ENCODE measurements at regions not wholly inside any gene's neighbourhood (a gene's known extent, or its start where the extent isn't known, plus 50 kb on each side); places are given as distances from the start of the nearest gene placed in this dataset.

GRCh38 chr3:117356091-117356705 is 646.6 kb downstream of the TUSC7 start:
- no peak for TF ChIP-seq CTCF (conservative IDR thresholded peaks at IDR 0.05; ENCODE audit: control insufficient read depth, insufficient read depth, low read depth, low read length)
- no peak overlapping the region for H3K4me3 ChIP-seq (ENCODE audit: control insufficient read depth, low read depth, low read length)
- no peak for DNase-seq (ENCODE audit: low read depth)

- no peak for DNase-seq (ENCODE audit: low read depth)
- TF ChIP-seq CTCF (conservative IDR thresholded peaks at IDR 0.05; ENCODE audit: control insufficient read depth, insufficient read depth, low read depth, low read length) = no peak
- no peak overlapping the region for H3K4me3 ChIP-seq (ENCODE audit: control insufficient read depth, low read depth, low read length)
These were observed 649.2 kb downstream of the TUSC7 start for GRCh38 chr3:117358717-117359314.

- DNase-seq (ENCODE audit: low read depth) = no peak
- no peak for TF ChIP-seq CTCF (conservative IDR thresholded peaks at IDR 0.05; ENCODE audit: control insufficient read depth, insufficient read depth, low read depth, low read length)
- H3K4me3 ChIP-seq (ENCODE audit: control insufficient read depth, low read depth, low read length) = no peak overlapping the region
These were observed 657.0 kb downstream of the TUSC7 start for GRCh38 chr3:117366574-117366973.

GRCh38 chr3:117367861-117368260 is 658.3 kb downstream of the TUSC7 start:
- no peak for DNase-seq (ENCODE audit: low read depth)
- no peak for TF ChIP-seq CTCF (conservative IDR thresholded peaks at IDR 0.05; ENCODE audit: control insufficient read depth, insufficient read depth, low read depth, low read length)
- H3K4me3 ChIP-seq (ENCODE audit: control insufficient read depth, low read depth, low read length) = no peak overlapping the region

GRCh38 chr3:117380631-117381030 is 671.1 kb downstream of the TUSC7 start:
- DNase-seq (ENCODE audit: low read depth) = no peak
- no peak overlapping the region for H3K4me3 ChIP-seq (ENCODE audit: control insufficient read depth, low read depth, low read length)
- no peak for TF ChIP-seq CTCF (conservative IDR thresholded peaks at IDR 0.05; ENCODE audit: control insufficient read depth, insufficient read depth, low read depth, low read length)

GRCh38 chr3:117393119-117393518 is 683.5 kb downstream of the TUSC7 start:
- no peak for TF ChIP-seq CTCF (conservative IDR thresholded peaks at IDR 0.05; ENCODE audit: control insufficient read depth, insufficient read depth, low read depth, low read length)
- DNase-seq (ENCODE audit: low read depth) = no peak
- H3K4me3 ChIP-seq (ENCODE audit: control insufficient read depth, low read depth, low read length) = no peak overlapping the region

Data from fibroblast of mammary gland (primary cell).